Caco-2 (cell line): ENCODE measurements at regions not wholly inside any gene's neighbourhood (a gene's known extent, or its start where the extent isn't known, plus 50 kb on each side); places are given as distances from the start of the nearest gene placed in this dataset.

ENCODE experiments used
- BruUV-seq: library from RNA; stranded (reverse); fragments of 400-500 nt; replicated peaks from 2 replicates; lab custom pipeline; 2021; lab: Mats Ljungman, UMichigan
- CTCF ChIA-PET: fragments of 300-600 bp; sonication (Branson Sonifier 250); formaldehyde crosslinking; loops from one replicate; lab custom pipeline; 2022; ENCODE audit warnings: antibody characterized with exemption; lab: Charles Lee
- POLR2A ChIA-PET: fragments of 300-600 bp; sonication (Branson Sonifier 250); formaldehyde crosslinking; loops from one replicate; lab custom pipeline; 2022; ENCODE audit warnings: antibody characterized with exemption; lab: Charles Lee
- DNase-seq, 2 experiments: peaks; one replicate each; pipeline versions ENCODE4 v3.0.0 to v3.0.0-alpha.2; 2020 to 2022
- H3K27me3 ChIP-seq: replicated peaks from 2 replicates; pipeline ENCODE4 v1.6.0; 2011; ENCODE audit warnings: low read length; ENCODE audit not compliant: control insufficient read depth, insufficient read depth
- H3K36me3 ChIP-seq: 2 replicates; pipeline ENCODE4 v1.5.1; 2011; ENCODE audit warnings: low read length; ENCODE audit not compliant: control insufficient read depth, insufficient read depth
- H3K4me1 ChIP-seq: fragments of 250-450 bp; sonication (Bioruptor Pico); 2 replicates; pipeline ENCODE4 v1.5.1; 2020; ENCODE audit warnings: mild to moderate bottlenecking
- H3K4me3 ChIP-seq: 2 replicates; pipeline ENCODE4 v1.5.1; 2011; ENCODE audit warnings: low read depth, mild to moderate bottlenecking, control low read depth, low read length
- H3K9me3 ChIP-seq: fragments of 250-450 bp; sonication (Bioruptor Pico); 2 replicates; pipeline ENCODE4 v1.5.1; 2020; ENCODE audit warnings: mild to moderate bottlenecking, moderate library complexity
- H3K27ac Mint-ChIP-seq: one replicate; pipeline ENCODE4 v1.8.0; 2022; ENCODE audit warnings: mixed read lengths; ENCODE audit not compliant: unreplicated experiment
- H3K27me3 Mint-ChIP-seq: one replicate; pipeline ENCODE4 v1.8.0; 2022; ENCODE audit warnings: mixed read lengths; ENCODE audit not compliant: insufficient read depth, unreplicated experiment
- H3K36me3 Mint-ChIP-seq: one replicate; pipeline ENCODE4 v1.8.0; 2022; ENCODE audit warnings: mild to moderate bottlenecking, mixed read lengths; ENCODE audit not compliant: insufficient read depth, unreplicated experiment
- H3K4me1 Mint-ChIP-seq: one replicate; pipeline ENCODE4 v1.8.0; 2022; ENCODE audit warnings: low read depth, mixed read lengths; ENCODE audit not compliant: unreplicated experiment
- H3K4me3 Mint-ChIP-seq: one replicate; pipeline ENCODE4 v1.8.0; 2022; ENCODE audit warnings: mild to moderate bottlenecking, moderate library complexity, mixed read lengths; ENCODE audit not compliant: unreplicated experiment
- H3K9me3 Mint-ChIP-seq: one replicate; pipeline ENCODE4 v1.8.0; 2022; ENCODE audit warnings: mixed read lengths; ENCODE audit not compliant: unreplicated experiment
- CTCF ChIP-seq, 2 experiments: fragments of 200-600 bp in 1 of 2; IDR thresholded peaks; 1 replicate in 1 of 2; 2 replicates in 1 of 2; pipeline versions ENCODE4 v1.5.1 to v1.8.0; 2011 to 2022; ENCODE audit warnings: antibody characterized with exemption in 1 of 2, control low read depth in 1 of 2, inconsistent platforms in 1 of 2, low read depth in 1 of 2, low read length in 1 of 2, mild to moderate bottlenecking in 1 of 2, moderate library complexity in 1 of 2; ENCODE audit not compliant: insufficient read depth in 1 of 2, severe bottlenecking in 1 of 2, unreplicated experiment in 1 of 2
- intact Hi-C: fragments of 100-400 bp; cut with micrococcal nuclease; formaldehyde crosslinking; loops from one replicate; pipeline ENCODE4 v1.10.0; 2022; ENCODE audit not compliant: unreplicated experiment

GRCh38 chr16:54508351-54508750 is 221.8 kb upstream of the IRX3 start:
- TF ChIP-seq CTCF (IDR thresholded peaks at IDR 0.05; ENCODE audit: insufficient read depth in 1 of 2, low read depth in 1 of 2, low read length in 1 of 2, severe bottlenecking in 1 of 2, unreplicated experiment in 1 of 2): no peak
- Mint-ChIP-seq H3K27ac (no peak overlapping the region), H3K9me3 (no peaks in the 10 kb centered on the region), H3K4me1 (peaks cover 6% of the 10 kb centered on the region), H3K27me3 (no peaks in the 10 kb centered on the region), H3K36me3 (no peaks in the 10 kb centered on the region), H3K4me3 (no peak overlapping the region)
- ChIA-PET POLR2A (interaction anchor here (0.7 kb wide), 1 partner anchor 67 kb away, joined by 3 read pairs; no protein-coding TSS in a partner anchor), CTCF (no interaction called here)
- Histone ChIP-seq H3K9me3 (no peaks in the 10 kb centered on the region), H3K4me1 (no peaks in the 10 kb centered on the region), H3K36me3 (no peaks in the 10 kb centered on the region), H3K27me3 (no peaks in the 10 kb centered on the region), H3K4me3 (no peak overlapping the region)
- no peak for DNase-seq
- intact Hi-C loops: no loop called here
- no TSS peak for BruUV-seq

- CTCF ChIA-PET: no interaction called here
- no peaks in the 10 kb centered on the region for H3K9me3 ChIP-seq
- POLR2A ChIA-PET: no interaction called here
- no peak for TF ChIP-seq CTCF (IDR thresholded peaks at IDR 0.05; ENCODE audit: insufficient read depth in 1 of 2, low read depth in 1 of 2, low read length in 1 of 2, severe bottlenecking in 1 of 2, unreplicated experiment in 1 of 2)
- H3K4me1 ChIP-seq: no peaks in the 10 kb centered on the region
- peak overlapping the region; percentile 0 for H3K27ac Mint-ChIP-seq
- H3K9me3 Mint-ChIP-seq: no peaks in the 10 kb centered on the region
- H3K4me3 Mint-ChIP-seq: no peak overlapping the region
- intact Hi-C loops: no loop called here
- no peaks in the 10 kb centered on the region for H3K27me3 Mint-ChIP-seq
- no peak overlapping the region for H3K4me3 ChIP-seq
- no peak for DNase-seq
- H3K36me3 Mint-ChIP-seq: no peaks in the 10 kb centered on the region
- no peaks in the 10 kb centered on the region for H3K36me3 ChIP-seq
- peaks cover 6% of the 10 kb centered on the region for H3K4me1 Mint-ChIP-seq
- no TSS peak for BruUV-seq
- H3K27me3 ChIP-seq: no peaks in the 10 kb centered on the region
These were observed 220.3 kb upstream of the IRX3 start for GRCh38 chr16:54506741-54507500.

GRCh38 chr16:54506214-54506580 is 219.6 kb upstream of the IRX3 start:
- H3K4me3 ChIP-seq: no peak overlapping the region
- no peaks in the 10 kb centered on the region for H3K36me3 ChIP-seq
- no peaks in the 10 kb centered on the region for H3K9me3 ChIP-seq
- CTCF ChIA-PET: no interaction called here
- POLR2A ChIA-PET: no interaction called here
- BruUV-seq: no TSS peak
- Mint-ChIP-seq H3K4me1 (peaks cover 4% of the 10 kb centered on the region), H3K27me3 (no peaks in the 10 kb centered on the region), H3K9me3 (no peaks in the 10 kb centered on the region), H3K27ac (peak overlapping the region; percentile 0), H3K36me3 (no peaks in the 10 kb centered on the region), H3K4me3 (no peak overlapping the region)
- intact Hi-C loops: no loop called here
- no peaks in the 10 kb centered on the region for H3K27me3 ChIP-seq
- TF ChIP-seq CTCF (IDR thresholded peaks at IDR 0.05; ENCODE audit: insufficient read depth in 1 of 2, low read depth in 1 of 2, low read length in 1 of 2, severe bottlenecking in 1 of 2, unreplicated experiment in 1 of 2): no peak
- no peak for DNase-seq
- no peaks in the 10 kb centered on the region for H3K4me1 ChIP-seq
